Tibial artery (tissue), 4 donors: ENCODE measurements at regions not wholly inside any gene's neighbourhood (a gene's known extent, or its start where the extent isn't known, plus 50 kb on each side); places are given as distances from the start of the nearest gene placed in this dataset.

Source experiments
- DNase-seq, 2 donors: peaks; one replicate each; pipeline ENCODE4 v3.0.0-alpha.2; 2019
- H3K27ac ChIP-seq, 2 donors: fragments of 200-600 bp; sonication (generic) in 1 of 2; 1 replicate in 1 of 2; 2 replicates in 1 of 2; pipeline ENCODE4 v1.5.1; 2018 to 2019; ENCODE audit warnings: mild to moderate bottlenecking in 1 of 2
- H3K27me3 ChIP-seq, 2 donors: fragments of 200-600 bp; sonication (generic) in 1 of 2; one replicate each; pipeline versions ENCODE4 v1.5.1 to v1.6.0; 2016 to 2019
- H3K36me3 ChIP-seq, 3 donors: fragments of 200-600 bp; sonication (generic) in 2 of 3; one replicate each; pipeline ENCODE4 v1.5.1; 2016 to 2019; ENCODE audit warnings: mild to moderate bottlenecking in 2 of 3
- H3K4me1 ChIP-seq, 4 donors: fragments of 200-600 bp; sonication (generic) in 2 of 4; 1 replicate in 3 of 4; 2 replicates in 1 of 4; pipeline ENCODE4 v1.5.1; 2016 to 2019
- H3K4me3 ChIP-seq, 2 donors: fragments of 200-600 bp; sonication (generic) in 1 of 2; 1 replicate in 1 of 2; 2 replicates in 1 of 2; pipeline ENCODE4 v1.5.1; 2018 to 2019; ENCODE audit warnings: mild to moderate bottlenecking in 2 of 2
- H3K9me3 ChIP-seq, 3 donors: fragments of 200-600 bp; sonication (generic) in 1 of 3; one replicate each; pipeline ENCODE4 v1.5.1; 2016 to 2019
- intact Hi-C: fragments of 100-400 bp; cut with DNase I; formaldehyde crosslinking; loops from one replicate; pipeline ENCODE4 v1.15.0; 2023; ENCODE audit warnings: low total_unique reads
- TF ChIP-seq, protein P1 (sequence below), 2 experiments: fragments of 200-600 bp in 1 of 2; fragments of 450-650 bp in 1 of 2; IDR thresholded peaks; one replicate each; pipeline ENCODE4 v1.5.1; 2017 to 2019; ENCODE audit warnings: antibody characterized with exemption in 2 of 2, mild to moderate bottlenecking in 1 of 2, moderate library complexity in 1 of 2

DNA sequence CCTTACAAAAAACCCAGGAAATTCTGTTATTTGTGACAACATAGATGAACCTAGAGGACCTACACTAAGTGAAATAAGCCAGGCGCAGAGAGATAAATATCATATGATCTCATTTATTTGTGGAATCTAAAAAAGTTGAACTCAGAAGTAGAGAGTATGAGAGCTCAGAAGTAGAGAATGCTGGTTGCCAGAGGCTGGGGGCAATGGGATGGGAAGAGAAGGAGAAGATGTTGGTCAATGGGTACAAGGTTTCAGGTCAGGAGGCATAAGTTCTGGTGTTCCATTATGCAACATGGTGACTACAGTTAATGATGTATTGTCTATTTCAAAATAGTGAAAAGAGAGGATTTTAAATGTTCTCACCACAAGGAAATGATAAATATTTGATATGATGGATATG, 259.1 kb upstream of the POU3F1 start:
- Histone ChIP-seq H3K9me3 (peaks cover 0 to 3% (median 0%) of the 10 kb centered on the region in 3 donors), H3K4me1 (no peaks in the 10 kb centered on the region), H3K36me3 (no peaks in the 10 kb centered on the region), H3K4me3 (no peak overlapping the region), H3K27me3 (peaks cover 0 to 8% of the 10 kb centered on the region in 2 donors), H3K27ac (no peak overlapping the region)
- TF ChIP-seq, protein P1, sequence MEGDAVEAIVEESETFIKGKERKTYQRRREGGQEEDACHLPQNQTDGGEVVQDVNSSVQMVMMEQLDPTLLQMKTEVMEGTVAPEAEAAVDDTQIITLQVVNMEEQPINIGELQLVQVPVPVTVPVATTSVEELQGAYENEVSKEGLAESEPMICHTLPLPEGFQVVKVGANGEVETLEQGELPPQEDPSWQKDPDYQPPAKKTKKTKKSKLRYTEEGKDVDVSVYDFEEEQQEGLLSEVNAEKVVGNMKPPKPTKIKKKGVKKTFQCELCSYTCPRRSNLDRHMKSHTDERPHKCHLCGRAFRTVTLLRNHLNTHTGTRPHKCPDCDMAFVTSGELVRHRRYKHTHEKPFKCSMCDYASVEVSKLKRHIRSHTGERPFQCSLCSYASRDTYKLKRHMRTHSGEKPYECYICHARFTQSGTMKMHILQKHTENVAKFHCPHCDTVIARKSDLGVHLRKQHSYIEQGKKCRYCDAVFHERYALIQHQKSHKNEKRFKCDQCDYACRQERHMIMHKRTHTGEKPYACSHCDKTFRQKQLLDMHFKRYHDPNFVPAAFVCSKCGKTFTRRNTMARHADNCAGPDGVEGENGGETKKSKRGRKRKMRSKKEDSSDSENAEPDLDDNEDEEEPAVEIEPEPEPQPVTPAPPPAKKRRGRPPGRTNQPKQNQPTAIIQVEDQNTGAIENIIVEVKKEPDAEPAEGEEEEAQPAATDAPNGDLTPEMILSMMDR (IDR thresholded peaks at IDR 0.05) = no peak
- no peak for DNase-seq
- intact Hi-C loops = no loop called here

DNA sequence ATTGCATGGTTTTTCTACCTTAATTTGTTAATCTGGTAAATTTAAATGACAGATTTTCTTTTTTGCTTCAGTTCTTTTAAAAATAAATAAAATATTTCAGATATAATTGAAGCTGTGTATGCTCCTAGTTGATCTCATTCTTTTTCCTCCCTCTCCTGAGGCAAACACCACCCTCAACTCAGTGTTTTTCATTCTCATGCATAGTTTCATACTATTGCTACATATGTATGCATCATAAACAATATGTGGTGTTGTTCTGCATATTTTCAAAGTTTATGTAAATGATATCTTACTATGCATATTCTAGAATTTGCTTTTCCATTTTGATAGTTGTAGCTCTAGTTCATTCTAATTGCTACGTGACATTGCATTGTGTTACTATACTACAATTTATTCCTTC, 257.2 kb upstream of the POU3F1 start:
- H3K27me3 ChIP-seq = peaks cover 0 to 4% of the 10 kb centered on the region in 2 donors
- intact Hi-C loops = no loop called here
- no peak overlapping the region for H3K27ac ChIP-seq
- no peaks in the 10 kb centered on the region for H3K36me3 ChIP-seq
- no peak for DNase-seq
- TF ChIP-seq, protein P1 (IDR thresholded peaks at IDR 0.05) = no peak
- no peaks in the 10 kb centered on the region for H3K4me1 ChIP-seq
- H3K4me3 ChIP-seq = no peak overlapping the region
- peaks cover 0 to 1% (median 0%) of the 10 kb centered on the region in 3 donors for H3K9me3 ChIP-seq

DNA sequence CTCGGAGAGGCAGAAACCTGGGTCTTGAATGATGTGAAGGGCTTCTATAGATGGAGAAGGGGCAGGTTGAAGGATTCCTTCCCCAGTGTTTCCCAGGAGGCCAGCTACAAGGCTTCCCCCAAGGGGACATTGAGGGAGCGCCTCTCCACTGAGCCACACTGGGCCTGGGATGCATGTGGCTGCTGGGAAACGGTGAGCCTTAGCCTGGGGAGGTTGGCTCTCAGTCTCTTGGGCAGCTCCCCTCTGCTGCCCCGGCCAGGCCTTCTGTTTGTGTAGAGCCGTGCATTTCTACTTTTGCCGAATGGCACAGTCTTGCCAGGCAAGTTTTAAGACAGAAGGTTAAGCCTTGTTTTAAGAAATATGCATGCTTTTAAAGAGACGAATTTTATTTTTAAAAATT, 254.4 kb upstream of the POU3F1 start:
- no peak for DNase-seq
- TF ChIP-seq, protein P1 (IDR thresholded peaks at IDR 0.05) = no peak
- Histone ChIP-seq H3K27me3 (peaks cover 0 to 29% of the 10 kb centered on the region in 2 donors), H3K4me1 (no peaks in the 10 kb centered on the region), H3K36me3 (no peaks in the 10 kb centered on the region), H3K27ac (no peak overlapping the region), H3K9me3 (no peaks in the 10 kb centered on the region), H3K4me3 (no peak overlapping the region)
- intact Hi-C loops = no loop called here

DNA sequence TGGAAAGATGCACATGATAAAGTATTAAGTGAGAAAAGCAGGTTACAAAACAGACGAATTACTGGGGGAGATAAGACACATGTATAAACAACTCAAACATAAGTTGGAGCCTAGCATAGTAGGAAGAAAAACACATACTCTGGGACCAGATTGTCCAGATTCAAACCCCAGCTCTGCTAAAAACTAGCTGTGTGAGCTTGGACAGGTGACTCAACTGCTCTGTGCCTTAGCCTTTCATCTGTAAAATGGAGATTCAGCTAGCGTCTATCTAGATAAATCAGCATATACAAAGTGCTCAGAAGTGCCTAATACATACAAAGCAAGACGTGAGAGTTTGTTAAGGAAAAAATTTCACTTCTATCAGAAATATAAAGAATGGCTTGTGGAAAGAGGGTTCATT, 254.0 kb upstream of the POU3F1 start:
- Histone ChIP-seq H3K9me3 (no peaks in the 10 kb centered on the region), H3K27ac (no peak overlapping the region), H3K27me3 (peaks cover 0 to 29% of the 10 kb centered on the region in 2 donors), H3K36me3 (no peaks in the 10 kb centered on the region), H3K4me1 (no peaks in the 10 kb centered on the region), H3K4me3 (no peak overlapping the region)
- no peak for DNase-seq
- TF ChIP-seq, protein P1 (IDR thresholded peaks at IDR 0.05) = no peak
- intact Hi-C loops = no loop called here

DNA sequence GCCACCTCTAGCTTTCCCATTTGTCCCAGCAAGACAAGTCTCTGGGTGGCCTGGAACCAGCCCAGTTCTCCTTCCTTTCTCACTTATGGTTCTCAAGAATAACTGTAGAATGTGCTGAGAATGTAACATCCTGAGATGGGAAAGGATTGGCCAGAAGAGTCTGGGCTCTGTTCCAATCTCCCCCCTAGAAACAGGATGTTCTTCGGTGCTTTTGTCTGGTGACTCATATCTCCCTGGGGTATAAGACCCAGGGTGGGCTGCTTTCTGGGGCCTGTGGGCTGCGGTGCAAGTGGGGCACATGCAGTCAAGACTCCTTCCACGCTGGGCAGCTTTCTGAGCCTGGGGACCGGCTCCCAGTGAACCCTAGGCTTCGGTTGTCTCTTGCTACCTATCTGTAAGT, 251.2 kb upstream of the POU3F1 start:
- H3K27ac ChIP-seq = no peak overlapping the region
- H3K9me3 ChIP-seq = no peaks in the 10 kb centered on the region
- no peak overlapping the region for H3K4me3 ChIP-seq
- no peaks in the 10 kb centered on the region for H3K4me1 ChIP-seq
- peaks cover 0 to 34% of the 10 kb centered on the region in 2 donors for H3K27me3 ChIP-seq
- TF ChIP-seq, protein P1 (IDR thresholded peaks at IDR 0.05) = no peak
- intact Hi-C loops = no loop called here
- no peaks in the 10 kb centered on the region for H3K36me3 ChIP-seq
- no peak for DNase-seq

DNA sequence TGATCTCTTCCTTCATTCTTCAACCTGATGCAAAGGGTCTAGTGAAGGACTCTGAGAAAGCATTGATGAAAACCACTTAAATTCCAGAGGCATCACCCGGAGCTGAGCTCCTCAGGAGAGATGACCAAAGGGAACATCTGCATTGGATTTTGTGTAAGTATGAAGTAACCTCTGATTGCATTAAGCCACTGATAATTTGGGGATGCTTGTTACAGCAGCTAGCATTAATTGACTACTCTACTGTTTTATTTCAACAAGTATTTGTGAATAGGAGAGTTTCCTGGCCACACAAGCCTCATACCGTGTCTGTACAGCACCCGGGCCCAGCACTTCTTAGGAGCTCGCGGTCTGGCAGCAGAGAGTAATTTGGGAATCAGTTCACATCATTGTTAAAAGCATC, 250.7 kb upstream of the POU3F1 start:
- TF ChIP-seq, protein P1 (IDR thresholded peaks at IDR 0.05) = no peak
- H3K4me3 ChIP-seq = no peak overlapping the region
- intact Hi-C loops = no loop called here
- H3K4me1 ChIP-seq = peaks cover 0 to 1% (median 0%) of the 10 kb centered on the region in 4 donors
- no peak for DNase-seq
- H3K27me3 ChIP-seq = peaks cover 0 to 39% of the 10 kb centered on the region in 2 donors
- no peak overlapping the region for H3K27ac ChIP-seq
- no peaks in the 10 kb centered on the region for H3K9me3 ChIP-seq
- no peaks in the 10 kb centered on the region for H3K36me3 ChIP-seq
